HG02943 (cell line): ENCODE measurements at regions not wholly inside any gene's neighbourhood (a gene's known extent, or its start where the extent isn't known, plus 50 kb on each side); places are given as distances from the start of the nearest gene placed in this dataset.
"Not testable (repeated sequence)": the region's sequence is repeated elsewhere in the genome, so short reads cannot be mapped to it uniquely, and the experiment has no call there.

Experiments
- ATAC-seq: cut with Tn5 transposase; IDR thresholded peaks from one replicate; pipeline ENCODE4 v1.9.1; 2021; ENCODE audit warnings: mild to moderate bottlenecking, low read depth, moderate library complexity; ENCODE audit not compliant: unreplicated experiment

GRCh38 chr2:167697948-167698347, 549.4 kb downstream of the STK39 start:
- no peak for ATAC-seq

DNA sequence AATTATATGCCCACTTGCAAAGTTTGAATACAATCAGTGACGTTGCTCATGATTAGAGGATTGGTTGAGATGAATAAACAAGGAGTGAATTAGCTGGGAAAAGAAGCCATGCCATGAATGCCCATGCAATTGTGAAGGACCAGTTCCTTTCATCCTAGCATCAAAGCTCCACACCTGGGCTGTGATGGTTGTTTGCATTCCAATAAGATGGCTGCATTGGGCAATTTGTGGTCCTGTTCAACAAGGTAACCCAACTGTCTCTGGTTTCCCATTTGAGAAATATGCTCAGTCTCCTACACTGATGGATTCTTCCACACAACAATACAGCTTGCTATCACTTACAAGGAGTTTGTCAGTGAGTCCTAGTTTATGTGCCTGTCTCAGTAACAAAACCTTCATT, 550.2 kb downstream of the STK39 start:
- no peak for ATAC-seq

DNA sequence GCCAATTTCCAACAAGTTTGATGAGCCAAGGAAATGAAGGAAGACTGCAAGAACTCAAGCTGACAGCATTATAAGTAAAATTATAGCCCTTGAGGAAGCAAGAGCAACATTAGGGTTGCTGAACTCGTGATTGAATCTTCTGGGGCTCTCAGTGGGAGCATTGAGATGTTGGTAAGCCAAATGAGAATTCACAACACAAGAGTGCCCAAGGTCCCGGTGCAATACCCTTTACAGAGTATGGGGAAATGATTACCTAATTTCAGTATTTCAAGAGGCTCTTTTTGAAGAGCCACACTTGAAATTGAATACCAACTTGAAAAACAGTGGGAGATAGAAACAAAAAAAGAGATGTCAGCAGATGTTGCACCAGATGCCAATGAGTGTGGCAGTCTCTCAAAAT, 554.5 kb downstream of the STK39 start:
- ATAC-seq: no peak

GRCh38 chr2:167692191-167692590, 555.2 kb downstream of the STK39 start:
- ATAC-seq: no peak

DNA sequence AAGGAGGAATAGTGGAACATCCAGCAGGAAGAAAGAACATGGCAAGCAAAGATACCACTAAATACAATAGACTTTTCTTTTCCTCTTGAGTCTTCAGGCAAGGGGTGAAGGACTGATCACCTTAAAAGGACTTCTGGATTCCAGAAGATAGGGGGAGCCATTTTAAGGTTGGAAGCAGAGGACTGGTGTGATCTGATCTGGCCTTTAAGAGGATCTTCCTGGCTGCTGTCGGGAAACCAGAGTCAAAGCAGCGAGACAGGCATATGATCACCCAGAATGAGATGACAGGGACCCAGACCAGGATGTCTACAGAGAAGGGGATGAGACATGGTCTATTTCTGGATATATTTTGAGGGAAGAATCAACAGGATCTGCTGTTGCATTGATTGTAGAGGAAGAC, 558.0 kb downstream of the STK39 start:
- ATAC-seq: no peak

GRCh38 chr2:167686691-167687090, 560.7 kb downstream of the STK39 start:
- no peak for ATAC-seq

GRCh38 chr2:167681234-167682015, 566.0 kb downstream of the STK39 start:
- no peak for ATAC-seq

GRCh38 chr2:167678158-167678557, 569.2 kb downstream of the STK39 start:
- ATAC-seq: no peak

GRCh38 chr2:167675906-167676305, 571.5 kb downstream of the STK39 start:
- ATAC-seq: no peak

DNA sequence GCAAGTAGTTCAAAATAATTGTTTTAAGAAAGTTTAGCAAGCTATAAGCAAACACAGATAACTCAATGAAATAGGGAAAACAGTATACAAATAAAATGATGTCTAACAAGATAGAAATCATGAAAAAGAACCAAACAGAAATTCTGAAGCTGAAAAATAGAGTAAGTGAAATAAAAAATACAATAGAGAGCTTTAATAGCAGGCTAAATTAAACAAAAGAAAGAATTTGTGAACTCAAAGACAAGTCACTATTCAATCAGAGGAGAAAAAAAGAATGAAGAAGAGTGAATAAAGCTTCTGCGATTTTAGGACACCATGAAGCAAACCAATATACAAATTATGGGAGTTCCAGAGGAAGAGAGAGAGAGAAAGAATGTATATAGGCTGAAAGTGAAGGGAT, 576.8 kb downstream of the STK39 start:
- ATAC-seq: no peak

DNA sequence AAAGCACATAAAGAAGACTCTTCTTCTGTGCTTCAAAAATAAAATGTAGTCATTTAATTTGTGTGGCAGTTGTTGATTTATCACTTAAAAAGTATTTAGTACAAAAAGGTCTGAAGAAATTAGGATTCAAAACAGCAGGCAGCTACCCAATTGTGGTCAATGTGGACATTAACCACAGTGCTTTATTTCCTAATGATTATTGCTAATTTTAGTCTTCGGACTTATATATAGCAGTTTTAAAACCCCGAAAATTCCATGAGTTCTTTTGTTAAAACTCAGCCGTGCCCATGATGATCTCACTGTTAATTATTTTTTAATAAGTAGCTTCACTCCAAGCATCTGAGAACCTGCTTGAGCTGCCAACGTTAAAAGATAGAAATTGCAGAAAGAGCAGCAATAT, 594.3 kb downstream of the STK39 start:
- no peak for ATAC-seq

- no peak for ATAC-seq
Observed at GRCh38 chr2:167652401-167652800, 595.0 kb downstream of the STK39 start.

DNA sequence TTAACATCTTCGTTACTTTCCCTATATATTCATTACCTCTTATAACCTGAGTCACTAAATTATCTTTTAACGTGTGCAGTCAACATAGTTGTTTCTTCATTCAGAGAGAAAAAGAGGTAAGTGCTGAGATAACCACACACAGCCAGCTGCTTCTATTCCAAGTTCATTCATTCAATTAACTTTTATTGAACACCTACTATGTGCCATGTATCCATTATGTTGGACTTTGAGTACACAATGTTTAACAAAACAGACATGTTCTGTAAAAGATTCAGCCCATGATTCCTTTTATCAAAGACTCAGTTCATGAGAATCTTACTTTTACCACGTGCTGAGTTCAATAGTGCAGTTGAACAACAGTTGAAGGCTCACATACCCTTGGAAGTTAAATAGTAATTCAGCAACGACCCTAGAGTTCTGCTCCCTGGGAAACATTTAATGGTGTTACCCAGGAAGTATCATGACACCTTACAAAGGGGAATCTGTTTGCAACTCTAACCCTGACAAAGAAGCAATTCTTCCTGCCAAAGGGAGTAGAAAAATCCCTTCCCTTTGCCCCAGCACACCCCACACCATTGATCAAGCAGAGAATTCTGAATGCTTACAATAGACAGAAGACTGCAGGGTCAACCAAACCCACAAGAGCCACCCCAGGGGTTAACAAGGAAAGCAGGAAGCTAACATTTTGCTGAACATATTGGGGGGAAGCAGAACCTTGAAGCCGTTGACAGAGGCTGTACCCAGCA, 595.8 kb downstream of the STK39 start:
- ATAC-seq: no peak

DNA sequence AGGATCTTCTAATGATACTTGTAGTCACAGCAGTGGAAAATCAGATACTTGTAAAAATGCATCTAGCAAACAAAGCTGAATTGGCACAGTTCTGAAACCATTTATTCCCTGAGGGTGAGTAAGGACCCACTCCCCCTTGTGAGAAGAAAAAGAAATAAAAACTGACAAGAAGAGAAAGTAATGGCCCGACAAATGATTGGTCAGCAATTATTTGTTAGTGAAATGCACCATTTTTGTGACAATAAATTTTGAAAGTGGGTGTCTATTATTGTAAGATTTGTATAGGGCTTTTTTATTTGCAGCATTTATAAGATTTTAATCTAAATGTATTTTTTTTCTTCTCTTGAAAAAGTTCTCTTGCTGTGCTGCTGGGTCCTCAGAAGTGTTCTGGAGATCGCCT, 600.8 kb downstream of the STK39 start:
- ATAC-seq: no peak

DNA sequence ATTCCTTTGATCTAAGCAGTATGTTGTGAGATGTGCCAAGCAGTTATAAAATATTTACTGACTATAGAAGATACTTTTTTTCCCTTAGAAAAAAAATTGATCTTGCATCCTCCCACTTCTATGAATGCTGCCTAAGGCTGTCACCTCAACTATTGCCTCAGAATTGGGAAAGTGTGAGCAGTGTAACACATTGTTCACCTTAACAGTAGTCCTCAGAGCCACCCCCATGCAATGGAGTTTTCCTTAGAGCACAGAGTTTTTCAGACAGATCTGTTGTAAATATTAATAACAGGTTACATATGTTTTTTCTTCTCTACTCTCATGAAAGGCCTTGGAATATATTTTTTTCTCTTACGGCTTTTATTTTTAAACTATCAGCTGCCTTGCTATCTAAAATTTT, 607.3 kb downstream of the STK39 start:
- no peak for ATAC-seq

DNA sequence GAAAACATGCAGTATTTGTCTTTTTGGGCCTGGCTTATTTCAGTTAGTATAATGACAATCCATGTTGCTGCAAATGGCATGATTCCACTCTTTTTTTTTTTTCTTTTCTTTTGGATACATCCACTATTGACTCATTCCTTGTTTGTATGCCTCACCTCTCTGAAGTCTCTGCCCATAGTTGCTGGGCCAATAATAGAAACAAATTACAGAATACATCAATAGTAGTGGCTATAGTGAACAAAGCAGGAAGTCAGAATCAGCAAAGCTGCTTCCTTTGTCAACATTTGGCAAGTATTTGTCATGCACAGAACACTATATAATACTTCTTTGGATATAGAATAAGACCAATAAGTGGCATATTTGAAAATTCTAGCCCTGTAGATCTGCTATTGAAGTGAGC, 609.7 kb downstream of the STK39 start:
- no peak for ATAC-seq

DNA sequence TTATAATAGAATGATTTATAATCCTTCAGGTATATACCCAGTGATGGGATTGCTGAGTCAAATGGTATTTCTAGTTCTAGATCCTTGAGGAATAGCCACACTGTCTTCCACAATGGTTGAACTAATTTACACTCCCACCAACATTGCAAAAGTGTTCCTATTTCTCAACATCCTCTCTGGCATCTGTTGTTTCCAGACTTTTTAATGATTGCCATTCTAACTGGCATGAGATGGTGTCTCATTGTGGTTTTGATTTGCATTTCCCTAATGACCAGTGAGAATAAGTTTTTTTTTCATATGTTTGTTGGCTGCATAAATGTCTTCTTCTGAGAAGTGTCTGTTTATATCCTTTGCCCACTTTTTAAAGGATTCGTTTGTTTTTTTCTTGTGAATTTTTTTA, 615.1 kb downstream of the STK39 start:
- not testable (repeated sequence) for ATAC-seq

GRCh38 chr2:167626961-167627360, 620.4 kb downstream of the STK39 start:
- ATAC-seq: no peak

DNA sequence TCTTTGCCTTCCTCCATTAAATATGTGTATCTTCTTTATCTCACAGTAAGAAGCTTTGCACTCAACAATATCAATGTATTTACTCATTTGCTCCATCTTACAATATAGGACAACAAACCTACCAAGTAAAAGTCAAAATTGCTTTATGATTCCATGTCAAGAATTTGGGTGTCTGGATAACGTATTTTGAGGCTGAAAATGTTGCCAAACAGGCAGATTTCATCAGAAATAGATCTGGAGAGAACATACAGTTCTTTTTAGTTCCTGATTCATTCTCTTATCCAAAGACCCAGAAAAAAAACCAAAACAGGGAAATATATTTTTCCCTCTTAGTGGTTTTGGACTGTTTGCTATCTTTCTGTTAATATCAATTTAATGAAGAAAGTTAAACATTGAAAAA, 621.1 kb downstream of the STK39 start:
- no peak for ATAC-seq

- no peak for ATAC-seq
Observed at GRCh38 chr2:167616997-167617396, 630.4 kb downstream of the STK39 start.

- ATAC-seq: no peak
Observed at GRCh38 chr2:167613471-167613870, 633.9 kb downstream of the STK39 start.

DNA sequence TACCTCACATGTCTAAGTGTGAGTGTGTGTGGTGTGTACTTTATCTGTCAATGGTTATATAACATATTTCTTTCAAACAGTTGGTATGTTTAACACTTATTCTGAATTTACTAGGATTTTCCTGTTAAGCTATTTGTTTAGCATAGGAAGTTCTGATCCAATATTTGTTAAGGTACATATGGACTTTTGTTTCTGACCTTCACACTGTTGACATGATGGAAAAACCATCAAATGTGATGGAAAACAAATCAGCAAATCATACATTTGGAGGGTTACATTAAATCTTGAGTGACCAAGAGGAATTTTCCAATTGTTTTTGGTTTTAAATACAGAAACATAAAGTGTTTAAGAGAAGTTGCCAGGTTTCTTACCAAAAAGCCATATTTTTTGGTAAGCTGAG, 638.9 kb downstream of the STK39 start:
- no peak for ATAC-seq
